GM12875 (cell line): ENCODE measurements at regions not wholly inside any gene's neighbourhood (a gene's known extent, or its start where the extent isn't known, plus 50 kb on each side); places are given as distances from the start of the nearest gene placed in this dataset.
"Not testable (repeated sequence)": the region's sequence is repeated elsewhere in the genome, so short reads cannot be mapped to it uniquely, and the experiment has no call there.

ENCODE experiments used
- H3K4me3 ChIP-seq: one replicate; pipeline ENCODE4 v1.5.1; 2011; ENCODE audit warnings: low read depth, low read length, control low read depth
- TF ChIP-seq, protein P1 (sequence below): IDR thresholded peaks from 2 replicates; pipeline ENCODE4 v1.5.1; 2011; ENCODE audit warnings: low read depth, mild to moderate bottlenecking, control low read depth, inconsistent platforms, low read length, moderate library complexity, borderline replicate concordance; ENCODE audit not compliant: insufficient read depth

DNA sequence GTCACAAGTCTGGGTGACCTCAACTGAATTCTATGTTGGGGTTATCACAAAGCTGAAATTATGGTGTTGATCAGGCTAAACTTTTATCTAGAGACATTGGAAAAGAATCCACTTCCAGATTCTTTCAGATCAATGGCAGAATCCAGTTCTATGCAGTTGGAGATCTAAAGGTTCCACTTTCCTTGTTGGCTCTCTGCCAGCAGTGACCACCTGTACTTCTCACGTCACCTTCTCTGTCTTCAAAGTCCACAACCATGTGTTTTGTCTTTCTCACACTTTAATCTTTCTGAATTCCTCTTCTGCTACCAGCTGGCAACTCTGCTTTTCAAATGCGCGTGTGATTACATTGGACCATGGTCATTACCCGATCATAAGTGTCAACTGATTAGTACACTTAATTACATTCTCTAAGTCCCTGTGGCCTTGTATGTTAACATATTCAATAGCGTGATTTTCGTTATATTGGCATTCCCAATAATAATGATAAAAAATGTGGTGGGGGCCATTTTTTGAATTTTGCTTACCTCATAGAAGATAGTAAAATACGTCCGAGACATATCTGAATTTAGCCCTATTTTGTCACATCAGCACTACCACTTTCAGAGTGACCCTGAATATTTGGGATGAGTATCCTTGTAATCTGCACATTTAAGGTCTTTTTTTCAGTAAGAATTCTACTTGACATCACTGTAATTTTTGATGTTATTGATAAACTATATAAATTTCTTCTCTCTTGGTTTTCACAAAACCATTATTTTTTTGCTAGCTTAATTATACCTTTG is 73.7 kb upstream of the PRDM9 start:
- H3K4me3 ChIP-seq = no peak overlapping the region
- TF ChIP-seq, protein P1, sequence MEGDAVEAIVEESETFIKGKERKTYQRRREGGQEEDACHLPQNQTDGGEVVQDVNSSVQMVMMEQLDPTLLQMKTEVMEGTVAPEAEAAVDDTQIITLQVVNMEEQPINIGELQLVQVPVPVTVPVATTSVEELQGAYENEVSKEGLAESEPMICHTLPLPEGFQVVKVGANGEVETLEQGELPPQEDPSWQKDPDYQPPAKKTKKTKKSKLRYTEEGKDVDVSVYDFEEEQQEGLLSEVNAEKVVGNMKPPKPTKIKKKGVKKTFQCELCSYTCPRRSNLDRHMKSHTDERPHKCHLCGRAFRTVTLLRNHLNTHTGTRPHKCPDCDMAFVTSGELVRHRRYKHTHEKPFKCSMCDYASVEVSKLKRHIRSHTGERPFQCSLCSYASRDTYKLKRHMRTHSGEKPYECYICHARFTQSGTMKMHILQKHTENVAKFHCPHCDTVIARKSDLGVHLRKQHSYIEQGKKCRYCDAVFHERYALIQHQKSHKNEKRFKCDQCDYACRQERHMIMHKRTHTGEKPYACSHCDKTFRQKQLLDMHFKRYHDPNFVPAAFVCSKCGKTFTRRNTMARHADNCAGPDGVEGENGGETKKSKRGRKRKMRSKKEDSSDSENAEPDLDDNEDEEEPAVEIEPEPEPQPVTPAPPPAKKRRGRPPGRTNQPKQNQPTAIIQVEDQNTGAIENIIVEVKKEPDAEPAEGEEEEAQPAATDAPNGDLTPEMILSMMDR = no peak

DNA sequence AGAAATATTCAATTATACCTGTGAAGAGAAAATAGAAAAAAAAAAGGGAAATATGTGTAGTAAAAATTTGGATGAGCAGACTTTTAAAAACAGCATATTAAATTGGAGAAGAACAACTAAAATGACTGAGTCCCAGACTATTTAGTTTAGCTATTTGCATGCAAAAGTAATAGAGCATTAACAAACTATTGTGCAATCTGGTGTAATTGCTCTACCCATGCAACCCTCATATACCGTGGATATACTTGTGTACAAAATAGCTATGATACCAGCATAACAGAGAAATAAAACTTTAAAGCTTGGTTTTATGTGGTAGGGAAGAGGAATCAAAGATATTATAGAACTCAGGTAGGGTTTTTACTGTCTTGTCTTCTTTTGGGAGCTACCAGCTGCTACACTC is 78.7 kb upstream of the PRDM9 start:
- TF ChIP-seq, protein P1 = no peak
- H3K4me3 ChIP-seq = no peak overlapping the region

DNA sequence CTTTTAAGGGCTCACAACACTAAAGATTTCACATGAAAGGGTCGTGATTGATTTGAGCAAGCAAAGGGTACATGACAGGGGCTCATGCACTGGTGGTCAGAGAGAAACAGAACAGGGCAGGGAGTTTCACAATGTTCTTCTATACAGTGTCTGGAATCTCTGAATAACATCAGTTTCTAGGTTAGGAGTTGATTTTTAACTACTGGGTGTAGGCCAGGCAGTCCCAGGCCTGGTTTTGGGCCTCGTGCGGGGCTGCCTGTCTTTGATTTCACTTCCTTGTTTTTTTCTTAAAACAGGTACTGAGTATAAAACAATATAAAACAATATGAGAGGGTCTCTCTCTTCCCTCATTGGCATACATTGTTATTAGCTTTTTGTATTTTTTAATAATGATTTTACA is 87.2 kb upstream of the PRDM9 start:
- H3K4me3 ChIP-seq = not testable (repeated sequence)

DNA sequence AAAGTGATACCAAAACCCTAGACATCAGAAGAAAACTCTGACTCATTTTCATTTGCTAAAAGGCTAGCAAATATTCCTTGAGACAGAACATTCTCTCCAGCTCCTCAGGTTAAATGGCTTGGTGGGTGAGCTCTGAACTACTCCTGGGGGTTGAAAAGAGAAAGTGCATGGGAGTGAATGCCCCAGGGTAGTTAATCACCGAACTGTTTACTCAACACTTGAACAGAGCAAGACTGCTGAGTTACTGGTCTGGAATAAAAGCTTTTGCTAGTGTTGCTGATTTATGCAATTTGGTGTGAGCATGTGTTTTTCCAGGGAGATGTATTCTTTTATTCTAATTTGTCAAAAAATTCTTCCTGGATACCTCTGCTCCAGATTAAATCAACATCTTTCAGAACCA is 88.3 kb upstream of the PRDM9 start:
- TF ChIP-seq, protein P1 = no peak
- H3K4me3 ChIP-seq = no peak overlapping the region

DNA sequence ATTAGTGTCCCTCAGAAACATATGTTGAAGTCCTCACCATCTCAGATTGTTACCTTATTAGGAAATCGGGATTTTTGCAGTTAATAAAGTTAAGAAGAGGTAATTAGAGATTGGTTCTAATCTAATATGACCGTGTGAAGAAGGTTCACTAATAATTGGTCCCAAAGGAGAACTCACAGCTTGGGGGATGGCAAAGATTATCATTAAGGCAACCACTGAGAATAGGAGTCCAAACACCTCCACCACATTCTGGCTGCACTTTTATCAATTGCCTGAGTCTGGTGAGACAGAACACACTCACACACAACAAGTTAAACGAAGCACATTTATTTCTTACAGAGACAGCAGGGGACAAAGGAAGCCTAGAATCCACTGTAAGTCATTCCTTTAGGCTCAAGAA is 94.9 kb upstream of the PRDM9 start:
- H3K4me3 ChIP-seq = no peak overlapping the region
- TF ChIP-seq, protein P1 = no peak

DNA sequence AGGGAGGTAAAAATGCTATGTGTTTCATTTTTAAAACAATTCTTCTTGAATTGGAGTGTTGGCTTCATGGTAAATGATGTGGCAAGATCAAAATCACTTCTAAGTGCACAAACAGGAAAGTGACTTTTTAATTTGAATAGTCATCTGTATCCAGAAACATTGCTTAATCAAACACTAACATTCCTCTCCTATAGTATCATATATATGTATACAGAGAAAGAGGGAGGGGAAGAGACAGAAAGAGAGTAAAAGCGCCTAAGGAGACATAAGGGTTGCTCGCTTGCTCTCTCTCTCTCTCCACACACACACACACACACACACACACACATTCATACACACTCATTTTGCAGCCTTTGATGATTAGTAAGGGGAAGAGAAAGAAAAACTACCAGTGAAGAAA is 95.4 kb upstream of the PRDM9 start:
- TF ChIP-seq, protein P1 = no peak
- no peak overlapping the region for H3K4me3 ChIP-seq

DNA sequence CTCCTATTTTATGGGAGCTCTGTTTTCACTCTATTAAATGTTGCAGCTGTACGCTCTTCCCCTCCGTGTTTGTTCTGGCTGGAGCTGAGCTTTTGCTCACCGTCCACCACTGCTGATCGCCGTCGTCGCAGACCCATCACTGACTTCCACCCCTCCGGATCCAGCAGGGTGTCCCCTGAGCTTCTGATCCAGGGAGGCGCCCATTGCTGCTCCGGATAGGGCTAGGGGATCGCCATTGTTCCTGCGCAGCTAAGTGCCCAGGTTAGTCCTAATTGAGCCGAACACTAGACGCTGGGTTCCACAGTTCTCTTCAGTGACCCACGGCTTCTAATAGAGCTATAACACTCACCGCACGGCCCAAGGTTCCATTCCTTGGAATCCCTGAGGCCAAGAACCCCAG is 96.2 kb upstream of the PRDM9 start:
- TF ChIP-seq, protein P1 = no peak
- H3K4me3 ChIP-seq = no peak overlapping the region

DNA sequence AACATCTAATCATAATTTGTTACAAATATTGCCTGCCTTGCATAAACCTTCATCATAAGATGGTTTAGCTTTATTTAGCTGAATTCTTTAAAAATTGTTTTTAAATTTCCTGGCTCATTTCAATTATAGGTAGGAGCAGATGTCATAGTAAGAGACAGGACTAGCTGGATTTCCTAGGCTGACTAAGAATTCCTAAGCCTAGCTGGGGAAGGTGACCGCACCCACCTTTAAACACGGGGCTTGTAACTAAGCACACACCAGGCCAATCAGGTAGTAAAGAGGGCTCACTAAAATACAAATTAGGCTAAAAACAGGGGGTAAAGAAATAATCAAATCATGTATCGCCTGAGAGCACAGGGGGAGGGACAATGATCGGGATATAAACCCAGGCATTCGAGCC is 96.6 kb upstream of the PRDM9 start:
- not testable (repeated sequence) for H3K4me3 ChIP-seq
